ENCODE measurements at regions not wholly inside any gene's neighbourhood (a gene's known extent, or its start where the extent isn't known, plus 50 kb on each side); places are given as distances from the start of the nearest gene placed in this dataset.

- TF ChIP-seq POLR2AphosphoS5 (IDR thresholded peaks at IDR 0.05; ENCODE audit: low read depth, low read length), result no peak
- TF ChIP-seq, protein P1, sequence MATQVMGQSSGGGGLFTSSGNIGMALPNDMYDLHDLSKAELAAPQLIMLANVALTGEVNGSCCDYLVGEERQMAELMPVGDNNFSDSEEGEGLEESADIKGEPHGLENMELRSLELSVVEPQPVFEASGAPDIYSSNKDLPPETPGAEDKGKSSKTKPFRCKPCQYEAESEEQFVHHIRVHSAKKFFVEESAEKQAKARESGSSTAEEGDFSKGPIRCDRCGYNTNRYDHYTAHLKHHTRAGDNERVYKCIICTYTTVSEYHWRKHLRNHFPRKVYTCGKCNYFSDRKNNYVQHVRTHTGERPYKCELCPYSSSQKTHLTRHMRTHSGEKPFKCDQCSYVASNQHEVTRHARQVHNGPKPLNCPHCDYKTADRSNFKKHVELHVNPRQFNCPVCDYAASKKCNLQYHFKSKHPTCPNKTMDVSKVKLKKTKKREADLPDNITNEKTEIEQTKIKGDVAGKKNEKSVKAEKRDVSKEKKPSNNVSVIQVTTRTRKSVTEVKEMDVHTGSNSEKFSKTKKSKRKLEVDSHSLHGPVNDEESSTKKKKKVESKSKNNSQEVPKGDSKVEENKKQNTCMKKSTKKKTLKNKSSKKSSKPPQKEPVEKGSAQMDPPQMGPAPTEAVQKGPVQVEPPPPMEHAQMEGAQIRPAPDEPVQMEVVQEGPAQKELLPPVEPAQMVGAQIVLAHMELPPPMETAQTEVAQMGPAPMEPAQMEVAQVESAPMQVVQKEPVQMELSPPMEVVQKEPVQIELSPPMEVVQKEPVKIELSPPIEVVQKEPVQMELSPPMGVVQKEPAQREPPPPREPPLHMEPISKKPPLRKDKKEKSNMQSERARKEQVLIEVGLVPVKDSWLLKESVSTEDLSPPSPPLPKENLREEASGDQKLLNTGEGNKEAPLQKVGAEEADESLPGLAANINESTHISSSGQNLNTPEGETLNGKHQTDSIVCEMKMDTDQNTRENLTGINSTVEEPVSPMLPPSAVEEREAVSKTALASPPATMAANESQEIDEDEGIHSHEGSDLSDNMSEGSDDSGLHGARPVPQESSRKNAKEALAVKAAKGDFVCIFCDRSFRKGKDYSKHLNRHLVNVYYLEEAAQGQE (IDR thresholded peaks at IDR 0.05; ENCODE audit: insufficient read depth in 1 of 2, low read depth in 2 of 2, low read length in 2 of 2), result peak; percentile 16 to 56; a peak in 2 of 4 replicates
- no peak for TF ChIP-seq TAF1 (IDR thresholded peaks at IDR 0.05; ENCODE audit: borderline replicate concordance, insufficient read depth, low read length)
- no peak for TF ChIP-seq SIN3A (IDR thresholded peaks at IDR 0.05; ENCODE audit: borderline replicate concordance, insufficient read depth, low read length)
- peak; percentile 77 for TF ChIP-seq FOXP2 (optimal IDR thresholded peaks at IDR 0.05; ENCODE audit: borderline replicate concordance, extremely low read depth, extremely low read length, insufficient read depth)
These were observed 86.2 kb downstream of the IRS2 start for GRCh38 chr13:109700176-109700575.
